Pons (tissue), 1 donor: ENCODE measurements at regions not wholly inside any gene's neighbourhood (a gene's known extent, or its start where the extent isn't known, plus 50 kb on each side); places are given as distances from the start of the nearest gene placed in this dataset.

ENCODE experiments used
- DNase-seq: peaks from one replicate; pipeline ENCODE4 v3.0.0-alpha.2; 2016; ENCODE audit warnings: low spot score

GRCh38 chr1:224486801-224487583 lies 52.4 kb upstream of the WDR26 start:
- DNase-seq = no peak

- DNase-seq = no peak
These were observed 54.4 kb upstream of the WDR26 start for GRCh38 chr1:224488806-224489499.

- DNase-seq = no peak
These were observed 55.2 kb upstream of the WDR26 start for GRCh38 chr1:224489534-224490365.

GRCh38 chr1:224490549-224491537 lies 56.2 kb upstream of the WDR26 start:
- no peak for DNase-seq

DNA sequence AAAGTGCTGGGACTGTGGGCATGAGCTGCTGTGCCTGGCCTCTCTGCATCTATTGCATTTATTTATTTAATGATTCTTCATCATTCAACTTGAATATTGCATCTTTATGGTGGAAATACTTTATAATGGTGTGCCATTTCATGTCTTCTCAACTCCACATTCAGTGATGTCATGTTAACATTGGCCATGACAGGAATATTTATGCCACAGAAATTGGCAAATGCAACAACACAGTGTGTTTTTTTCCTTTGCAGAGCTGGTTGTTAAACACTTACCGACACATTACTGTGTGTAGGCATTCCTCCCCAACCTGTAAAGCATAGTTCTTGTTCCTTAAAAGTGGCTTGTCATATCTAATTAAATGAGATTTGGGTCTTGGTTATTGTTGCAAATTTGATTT lies 57.4 kb upstream of the WDR26 start:
- DNase-seq = no peak

DNA sequence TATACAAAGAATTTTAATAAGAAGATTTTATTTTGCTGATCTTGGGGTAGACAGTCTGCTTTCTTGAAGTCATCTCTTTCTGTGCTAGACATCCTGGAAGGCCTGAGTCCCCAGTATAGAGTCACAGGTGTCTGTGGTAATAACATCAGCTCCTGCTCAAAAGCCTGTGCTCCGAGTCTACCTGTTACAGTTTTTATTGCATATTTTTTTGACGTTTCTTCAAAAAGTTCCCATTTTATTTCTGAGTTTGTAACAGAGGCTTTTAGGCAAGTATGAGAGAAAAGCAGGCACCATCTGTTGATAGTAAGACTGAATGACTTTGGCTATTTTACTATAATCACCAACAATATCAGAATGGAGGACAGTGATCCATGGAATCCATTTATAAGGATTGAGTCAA lies 58.0 kb upstream of the WDR26 start:
- no peak for DNase-seq

DNA sequence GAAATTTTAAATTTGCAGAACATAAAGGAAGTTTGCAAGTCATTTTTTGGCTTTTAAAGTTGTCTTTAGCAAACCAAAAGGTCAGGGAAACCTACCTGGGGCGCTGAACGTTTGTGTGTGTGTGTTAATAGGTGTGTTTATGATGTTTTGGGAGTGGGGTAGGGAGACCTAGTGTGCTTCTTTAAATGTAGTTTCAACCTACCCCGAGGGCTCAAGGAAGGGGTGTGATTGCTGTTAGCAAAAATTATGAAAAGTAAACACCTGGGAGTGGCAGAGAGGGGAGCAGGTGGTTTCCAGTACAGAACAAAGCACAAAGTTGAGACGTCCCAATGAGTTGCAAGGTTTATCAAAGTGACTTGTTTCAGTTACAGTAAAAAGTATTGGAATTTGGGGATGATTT lies 58.7 kb upstream of the WDR26 start:
- no peak for DNase-seq

DNA sequence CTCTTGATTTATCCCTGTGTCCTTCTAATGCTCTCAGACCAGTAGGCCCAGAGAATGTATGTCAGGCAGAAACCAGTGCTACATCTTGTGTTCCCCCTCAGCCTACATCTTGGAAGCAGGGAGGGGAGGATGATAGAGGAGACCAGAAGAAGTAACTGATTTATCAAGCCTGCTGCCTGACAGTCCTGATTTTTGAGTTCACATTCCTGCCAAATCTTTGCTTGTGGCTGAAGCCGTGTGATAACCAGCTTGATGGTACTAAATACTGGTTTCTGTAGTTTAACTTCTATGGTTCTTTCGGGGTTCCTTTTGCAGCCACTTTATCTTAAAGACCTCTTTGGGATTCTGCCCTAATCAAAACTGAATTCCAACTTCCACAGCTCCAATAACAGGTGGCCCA lies 59.7 kb upstream of the WDR26 start:
- DNase-seq = no peak

- no peak for DNase-seq
These were observed 61.3 kb upstream of the WDR26 start for GRCh38 chr1:224495866-224496265.

- DNase-seq = no peak
These were observed 62.2 kb upstream of the WDR26 start for GRCh38 chr1:224496826-224497225.

DNA sequence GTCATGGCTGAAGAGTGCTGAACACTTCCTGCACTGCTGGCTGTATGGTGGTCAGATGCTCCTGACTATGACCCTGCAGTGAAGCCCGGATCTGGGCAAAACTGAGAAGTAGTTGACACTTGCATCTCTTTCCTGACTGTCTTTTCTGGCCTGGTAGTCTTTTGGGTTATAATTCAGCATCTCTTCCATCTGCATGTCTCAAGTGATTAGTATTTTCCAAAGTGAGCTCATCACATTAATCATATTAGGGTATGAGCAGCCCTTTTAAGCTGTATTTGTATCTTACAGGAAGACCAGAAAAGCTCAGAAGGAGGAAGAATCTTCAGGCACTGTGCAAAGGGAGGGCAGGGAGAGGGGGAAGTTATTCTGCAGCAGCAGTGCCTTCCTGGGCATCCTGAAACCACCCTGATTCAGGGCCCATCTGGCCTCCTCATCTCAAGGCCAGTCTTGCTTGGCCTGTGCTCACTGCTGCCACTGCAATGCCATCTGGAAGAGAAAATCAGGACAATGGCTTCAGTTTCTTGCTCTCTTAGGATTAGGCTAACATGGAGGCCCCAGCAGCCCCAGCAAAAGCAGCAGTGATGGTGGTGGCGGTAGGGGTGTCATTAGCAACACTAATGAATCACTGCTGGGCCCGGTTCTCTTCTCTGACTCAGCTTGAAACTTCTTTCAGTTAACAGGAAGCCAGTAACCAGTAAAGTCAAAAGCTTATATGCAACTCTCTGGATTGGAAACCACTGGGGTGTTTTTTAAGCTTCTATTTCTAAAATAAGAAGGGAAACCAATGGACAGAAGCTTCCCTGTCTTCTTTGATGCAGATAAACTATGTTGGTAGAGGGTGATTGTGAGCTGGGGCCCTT lies 63.3 kb upstream of the WDR26 start:
- peak; percentile 63 for DNase-seq

- DNase-seq = no peak
These were observed 64.1 kb upstream of the WDR26 start for GRCh38 chr1:224498574-224499170.

GRCh38 chr1:224499204-224499603 lies 64.6 kb upstream of the WDR26 start:
- no peak for DNase-seq

DNA sequence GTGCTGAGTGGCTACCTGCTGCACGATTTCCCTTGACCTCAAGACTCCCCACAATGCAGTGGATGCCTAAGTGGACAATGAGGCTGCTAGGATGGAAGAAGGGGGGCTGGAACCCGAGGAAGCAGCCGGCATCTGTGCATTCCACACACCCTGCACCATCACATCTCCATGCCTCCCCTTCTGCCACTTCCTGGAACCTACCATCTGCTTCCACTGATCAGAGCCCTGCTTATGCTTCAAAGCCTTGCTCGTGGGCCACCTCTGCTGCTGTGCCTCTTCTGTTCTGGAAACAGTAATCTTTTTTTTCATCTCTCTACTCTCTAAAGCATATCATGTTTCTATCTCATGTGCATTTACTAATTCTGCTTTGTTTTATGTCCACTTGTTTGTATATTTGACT lies 66.2 kb upstream of the WDR26 start:
- no peak for DNase-seq

- DNase-seq = no peak
These were observed 67.2 kb upstream of the WDR26 start for GRCh38 chr1:224501836-224502235.

DNA sequence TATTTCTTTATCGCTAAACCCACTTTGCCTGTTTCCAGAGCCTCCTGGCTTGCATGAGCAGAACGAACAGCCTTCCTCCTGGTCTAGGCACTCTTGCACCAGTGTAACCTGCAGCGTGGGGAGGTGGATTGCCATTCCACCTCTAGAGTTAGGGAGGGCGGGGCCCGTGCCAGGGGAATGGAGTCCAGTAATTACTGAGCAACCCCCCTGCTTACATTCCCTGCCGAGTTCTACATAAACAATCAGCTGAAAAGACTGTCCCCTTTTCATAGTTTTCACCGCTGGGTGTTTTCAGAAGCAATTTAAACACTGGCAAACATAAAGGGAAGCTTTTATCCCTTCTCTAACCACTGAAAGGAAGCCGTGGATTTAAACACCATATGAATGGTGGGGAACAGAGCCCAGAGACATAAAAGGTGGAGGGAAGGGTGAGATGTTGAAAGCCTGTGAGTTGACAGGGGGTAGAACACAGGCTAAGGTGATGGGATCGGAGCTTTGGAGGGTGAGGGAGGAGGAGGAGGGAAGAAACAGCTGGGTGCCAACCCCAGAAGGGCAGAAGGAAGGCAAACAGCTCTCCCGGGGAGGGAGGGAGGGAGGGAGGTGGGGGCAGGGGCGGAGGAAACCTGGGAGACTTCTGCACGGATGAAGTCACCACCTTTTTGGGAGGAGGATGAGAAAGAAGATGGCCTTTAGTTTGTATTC lies 68.0 kb upstream of the WDR26 start:
- peak; percentile 9 for DNase-seq

DNA sequence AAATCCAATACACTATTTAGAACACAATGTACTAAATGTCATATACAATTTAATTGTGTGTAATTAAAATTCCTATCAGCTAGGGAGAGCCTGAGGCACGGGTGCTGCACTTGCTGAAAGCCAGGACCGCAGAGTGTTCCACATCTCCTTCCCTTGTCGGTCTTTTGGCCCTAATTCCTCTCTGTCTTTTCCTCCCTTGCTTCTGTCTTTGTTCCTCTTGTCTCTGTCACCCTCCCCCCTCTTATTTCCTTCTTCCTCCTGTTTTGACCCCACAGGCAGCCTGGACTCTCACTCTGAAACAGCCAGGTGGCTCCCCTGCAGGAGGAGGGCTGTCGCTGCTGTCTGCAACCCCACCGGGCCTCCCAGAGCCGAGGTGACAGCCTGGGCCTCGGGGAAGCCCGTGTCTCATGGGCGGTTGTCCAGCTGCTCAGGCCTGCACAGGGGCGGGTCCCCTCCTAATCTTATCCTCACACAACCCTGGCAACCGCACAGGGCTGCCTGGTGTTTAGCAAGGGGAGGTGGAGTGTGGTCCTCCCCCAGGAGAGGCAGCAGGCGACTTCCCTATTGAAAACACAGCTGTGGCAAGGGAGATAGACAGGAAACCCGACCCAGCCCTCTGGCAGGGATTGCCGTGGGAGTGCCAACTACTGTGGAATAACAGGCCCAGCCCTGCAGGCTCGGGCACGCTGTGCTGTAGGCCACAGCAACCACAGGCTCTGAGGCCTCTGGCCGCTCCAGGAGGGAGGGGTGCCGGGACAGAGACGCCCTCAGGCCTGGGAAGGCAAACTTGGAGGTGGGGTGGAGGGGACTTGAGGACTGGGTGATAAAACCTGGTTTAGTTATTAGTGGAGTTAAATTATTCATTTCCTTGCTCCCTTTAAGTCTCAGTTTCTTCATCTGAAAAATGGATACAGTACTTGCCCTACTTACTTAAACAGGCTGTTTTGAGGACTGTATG lies 68.8 kb upstream of the WDR26 start:
- peak; percentile 80 for DNase-seq

DNA sequence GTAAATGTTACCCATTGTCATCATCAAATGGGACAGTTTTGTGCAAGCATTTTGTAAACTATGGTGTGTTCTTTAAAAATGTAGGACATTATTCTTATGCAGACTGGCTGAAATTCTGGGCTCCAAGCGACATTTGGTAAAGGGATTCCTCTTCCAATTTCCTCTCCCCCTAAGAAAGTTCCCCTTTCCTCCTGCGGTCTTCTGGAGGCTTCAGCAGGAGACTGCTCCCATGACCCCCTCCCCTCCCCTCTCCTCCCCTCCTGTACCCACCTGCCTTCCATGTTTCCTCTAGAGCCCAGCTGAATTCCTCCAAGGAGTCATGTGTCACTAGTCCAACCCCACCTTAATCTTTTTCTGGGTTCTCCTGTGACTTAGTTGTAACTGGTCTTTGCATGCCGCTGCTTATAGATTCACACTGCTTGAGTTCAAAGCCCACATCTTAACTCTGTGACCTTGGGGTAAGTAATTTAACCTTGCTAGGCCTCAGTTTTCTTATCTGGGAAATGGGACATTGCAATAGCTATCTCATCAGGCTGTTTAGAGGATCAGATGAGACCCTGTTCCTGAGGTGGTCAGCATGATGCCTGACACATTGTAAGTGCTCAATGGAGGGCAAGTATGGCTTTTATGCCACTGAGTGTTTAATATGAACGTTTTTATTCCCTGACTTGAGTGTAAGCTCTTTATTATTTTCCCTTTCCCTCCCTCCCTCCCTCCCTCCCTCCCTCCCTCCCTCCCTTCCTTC lies 69.9 kb upstream of the WDR26 start:
- no peak for DNase-seq
